ENCODE measurements at regions not wholly inside any gene's neighbourhood (a gene's known extent, or its start where the extent isn't known, plus 50 kb on each side); places are given as distances from the start of the nearest gene placed in this dataset.

DNA sequence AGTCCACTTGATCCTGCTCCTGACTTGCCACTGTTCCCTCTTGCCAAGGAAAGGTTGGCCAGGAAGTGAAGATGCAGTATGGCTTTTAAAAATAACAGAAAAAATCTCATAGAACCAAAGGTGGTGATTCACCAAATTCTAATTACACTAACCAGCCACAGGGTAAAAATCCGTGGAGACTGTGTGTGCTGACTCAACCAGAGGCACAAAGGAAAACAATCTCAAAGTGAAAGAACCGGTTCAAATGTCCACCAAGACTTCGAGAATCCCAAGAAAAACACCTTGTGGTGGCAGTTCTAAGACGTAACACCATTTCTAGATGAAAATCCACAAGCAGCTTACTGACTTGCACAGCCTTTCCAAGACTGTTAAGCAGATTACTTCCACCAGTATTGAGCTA lies 279.1 kb downstream of the TLE1 start:
- Histone ChIP-seq H3K4me1 (ENCODE audit: insufficient read depth, low read length, poor library complexity, severe bottlenecking) (no peaks in the 10 kb centered on the region), H3K4me3 (ENCODE audit: low read length, poor library complexity, severe bottlenecking) (no peak overlapping the region), H3K9me3 (ENCODE audit: insufficient read depth, low read depth, low read length) (no peaks in the 10 kb centered on the region), H3K9me2 (replicated peaks; ENCODE audit: low read depth, low read length) (no peaks in the 10 kb centered on the region), H3F3A (ENCODE audit: low read depth) (no peaks in the 10 kb centered on the region), H3K27me3 (ENCODE audit: insufficient read depth, low read length, poor library complexity, severe bottlenecking) (no peaks in the 10 kb centered on the region), H3K36me3 (ENCODE audit: insufficient read depth, low read length) (no peaks in the 10 kb centered on the region), H3K9ac (ENCODE audit: low read depth, low read length, poor library complexity, severe bottlenecking) (no peak overlapping the region), H4K20me1 (ENCODE audit: insufficient read depth, low read length, poor library complexity, severe bottlenecking) (no peaks in the 10 kb centered on the region), H2AFZ (ENCODE audit: low read length) (no peak overlapping the region), H3K4me2 (ENCODE audit: low read depth, low read length, poor library complexity, severe bottlenecking) (no peak overlapping the region), H3K79me2 (ENCODE audit: insufficient read depth, low read length) (no peaks in the 10 kb centered on the region)
- TF ChIP-seq, protein P1, sequence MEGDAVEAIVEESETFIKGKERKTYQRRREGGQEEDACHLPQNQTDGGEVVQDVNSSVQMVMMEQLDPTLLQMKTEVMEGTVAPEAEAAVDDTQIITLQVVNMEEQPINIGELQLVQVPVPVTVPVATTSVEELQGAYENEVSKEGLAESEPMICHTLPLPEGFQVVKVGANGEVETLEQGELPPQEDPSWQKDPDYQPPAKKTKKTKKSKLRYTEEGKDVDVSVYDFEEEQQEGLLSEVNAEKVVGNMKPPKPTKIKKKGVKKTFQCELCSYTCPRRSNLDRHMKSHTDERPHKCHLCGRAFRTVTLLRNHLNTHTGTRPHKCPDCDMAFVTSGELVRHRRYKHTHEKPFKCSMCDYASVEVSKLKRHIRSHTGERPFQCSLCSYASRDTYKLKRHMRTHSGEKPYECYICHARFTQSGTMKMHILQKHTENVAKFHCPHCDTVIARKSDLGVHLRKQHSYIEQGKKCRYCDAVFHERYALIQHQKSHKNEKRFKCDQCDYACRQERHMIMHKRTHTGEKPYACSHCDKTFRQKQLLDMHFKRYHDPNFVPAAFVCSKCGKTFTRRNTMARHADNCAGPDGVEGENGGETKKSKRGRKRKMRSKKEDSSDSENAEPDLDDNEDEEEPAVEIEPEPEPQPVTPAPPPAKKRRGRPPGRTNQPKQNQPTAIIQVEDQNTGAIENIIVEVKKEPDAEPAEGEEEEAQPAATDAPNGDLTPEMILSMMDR (conservative IDR thresholded peaks at IDR 0.05; ENCODE audit: low read length), result no peak
- no peak for TF ChIP-seq EZH2phosphoT487 (IDR thresholded peaks at IDR 0.05; ENCODE audit: borderline replicate concordance)

DNA sequence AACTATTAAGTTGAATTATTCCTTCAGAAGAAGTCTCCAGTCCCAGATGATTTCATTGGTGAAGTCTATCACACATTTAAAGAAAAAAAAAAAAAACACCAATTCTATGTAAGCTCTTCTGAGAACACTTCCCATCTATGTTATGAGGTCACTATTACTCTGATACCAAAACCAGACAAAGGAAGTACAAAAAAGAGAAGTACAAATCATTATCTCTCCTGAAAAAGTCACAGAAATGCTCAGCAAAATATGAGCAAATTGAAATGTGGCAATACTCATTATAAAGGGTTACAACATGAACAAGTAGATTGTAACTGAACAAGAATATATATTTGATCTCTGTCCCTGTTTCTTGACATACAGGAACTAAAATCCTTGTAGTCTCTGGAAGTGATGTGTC lies 280.4 kb downstream of the TLE1 start:
- no peak overlapping the region for H3K4me2 ChIP-seq (ENCODE audit: low read depth, low read length, poor library complexity, severe bottlenecking)
- H4K20me1 ChIP-seq (ENCODE audit: insufficient read depth, low read length, poor library complexity, severe bottlenecking), result no peaks in the 10 kb centered on the region
- H2AFZ ChIP-seq (ENCODE audit: low read length), result no peak overlapping the region
- H3K36me3 ChIP-seq (ENCODE audit: insufficient read depth, low read length), result no peaks in the 10 kb centered on the region
- H3K4me3 ChIP-seq (ENCODE audit: low read length, poor library complexity, severe bottlenecking), result no peak overlapping the region
- H3K9me2 ChIP-seq (replicated peaks; ENCODE audit: low read depth, low read length), result no peaks in the 10 kb centered on the region
- H3K79me2 ChIP-seq (ENCODE audit: insufficient read depth, low read length), result no peaks in the 10 kb centered on the region
- TF ChIP-seq, protein P1 (conservative IDR thresholded peaks at IDR 0.05; ENCODE audit: low read length), result no peak
- no peaks in the 10 kb centered on the region for H3K4me1 ChIP-seq (ENCODE audit: insufficient read depth, low read length, poor library complexity, severe bottlenecking)
- no peak overlapping the region for H3K9ac ChIP-seq (ENCODE audit: low read depth, low read length, poor library complexity, severe bottlenecking)
- H3K27me3 ChIP-seq (ENCODE audit: insufficient read depth, low read length, poor library complexity, severe bottlenecking), result no peaks in the 10 kb centered on the region
- no peaks in the 10 kb centered on the region for H3K9me3 ChIP-seq (ENCODE audit: insufficient read depth, low read depth, low read length)
- H3F3A ChIP-seq (ENCODE audit: low read depth), result no peaks in the 10 kb centered on the region

DNA sequence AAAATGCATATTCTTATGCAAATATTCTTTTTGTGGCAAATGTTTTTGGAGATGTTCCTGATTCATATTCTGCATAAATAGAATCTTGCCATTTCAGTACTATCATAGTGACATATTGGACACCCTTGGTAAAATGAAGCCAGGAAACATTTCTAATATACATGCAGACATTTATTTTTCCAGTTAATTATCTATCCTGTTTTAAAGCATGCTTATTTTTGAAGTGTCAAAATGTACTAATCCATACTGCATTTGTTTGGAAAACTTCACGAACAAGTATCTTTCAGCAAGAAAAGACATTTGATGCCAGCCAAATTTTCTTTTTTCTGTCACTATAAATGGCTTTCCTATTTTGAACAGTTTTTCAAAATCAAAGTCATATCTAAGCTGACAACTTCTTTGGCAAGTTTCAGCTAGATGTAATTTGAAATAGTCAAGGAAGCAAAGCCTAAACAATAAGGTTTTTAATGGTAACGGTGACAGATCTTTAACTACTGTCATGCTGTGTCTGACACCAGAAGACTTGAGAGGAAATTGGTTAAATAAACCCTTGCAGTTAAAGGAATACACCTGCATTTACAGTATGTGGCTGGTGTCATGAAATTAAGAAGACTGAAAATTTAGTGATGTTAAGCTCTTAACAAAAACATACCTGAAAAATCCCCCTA lies 284.3 kb downstream of the TLE1 start:
- H4K20me1 ChIP-seq (ENCODE audit: insufficient read depth, low read length, poor library complexity, severe bottlenecking), result no peaks in the 10 kb centered on the region
- no peak overlapping the region for H3K9ac ChIP-seq (ENCODE audit: low read depth, low read length, poor library complexity, severe bottlenecking)
- H3K27me3 ChIP-seq (ENCODE audit: insufficient read depth, low read length, poor library complexity, severe bottlenecking), result no peaks in the 10 kb centered on the region
- no peaks in the 10 kb centered on the region for H3F3A ChIP-seq (ENCODE audit: low read depth)
- H3K79me2 ChIP-seq (ENCODE audit: insufficient read depth, low read length), result no peaks in the 10 kb centered on the region
- H3K9me3 ChIP-seq (ENCODE audit: insufficient read depth, low read depth, low read length), result no peaks in the 10 kb centered on the region
- no peaks in the 10 kb centered on the region for H3K4me1 ChIP-seq (ENCODE audit: insufficient read depth, low read length, poor library complexity, severe bottlenecking)
- no peak for TF ChIP-seq EZH2phosphoT487 (IDR thresholded peaks at IDR 0.05; ENCODE audit: borderline replicate concordance)
- TF ChIP-seq, protein P1 (conservative IDR thresholded peaks at IDR 0.05; ENCODE audit: low read length), result no peak
- H2AFZ ChIP-seq (ENCODE audit: low read length), result no peak overlapping the region
- H3K36me3 ChIP-seq (ENCODE audit: insufficient read depth, low read length), result no peaks in the 10 kb centered on the region
- no peak overlapping the region for H3K4me2 ChIP-seq (ENCODE audit: low read depth, low read length, poor library complexity, severe bottlenecking)
- H3K9me2 ChIP-seq (replicated peaks; ENCODE audit: low read depth, low read length), result no peaks in the 10 kb centered on the region
- H3K4me3 ChIP-seq (ENCODE audit: low read length, poor library complexity, severe bottlenecking), result no peak overlapping the region

All from Loucy (cell line).